DMS153 treated with DMSO at 0.1 percent for 48 hours (cell line): ENCODE measurements at regions not wholly inside any gene's neighbourhood (a gene's known extent, or its start where the extent isn't known, plus 50 kb on each side); places are given as distances from the start of the nearest gene placed in this dataset.

Experiments used
- DNase-seq: peaks from one replicate; lab custom pipeline; 2025; ENCODE audit not compliant: unreplicated experiment; lab: John Stamatoyannopoulos, UW

DNA sequence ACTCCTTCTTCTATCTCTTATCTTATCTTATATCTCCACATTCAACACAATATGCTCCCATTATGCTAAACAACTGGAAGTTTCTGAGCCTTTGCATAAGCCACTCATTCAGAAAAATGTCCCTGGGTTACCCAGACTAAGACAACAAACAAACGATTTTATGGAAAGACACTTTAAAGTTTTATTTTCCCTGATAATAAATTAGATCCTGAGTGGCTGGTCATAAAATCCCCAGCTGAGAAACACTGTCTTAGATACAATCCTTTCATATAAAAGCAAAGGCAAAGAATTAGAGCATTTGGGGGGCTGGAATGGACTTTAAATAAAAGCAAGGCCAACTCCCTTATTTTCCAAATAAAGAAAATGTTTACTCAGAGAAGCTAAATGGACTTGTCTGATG, 322.3 kb downstream of the GBE1 start:
- DNase-seq, result no peak

DNA sequence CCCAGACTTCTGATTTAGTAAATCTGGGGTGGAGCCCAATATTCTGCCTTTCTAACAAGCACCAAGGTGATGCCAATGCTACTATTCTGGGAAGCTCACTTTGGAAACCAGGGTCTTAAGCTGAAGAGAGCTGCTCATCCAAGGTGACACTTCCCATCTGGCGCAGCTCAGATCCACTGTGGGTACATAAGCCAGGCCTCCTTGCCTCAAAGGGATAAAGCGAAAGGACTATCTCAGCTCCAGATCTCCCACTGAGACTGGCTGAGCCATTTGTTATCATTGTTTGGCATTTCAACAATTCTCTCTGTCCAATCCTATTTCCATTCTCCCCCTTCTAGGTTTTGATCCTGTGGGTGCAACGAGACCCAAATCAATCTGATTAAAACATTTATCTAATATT, 323.8 kb downstream of the GBE1 start:
- DNase-seq, result no peak

GRCh38 chr3:81436182-81436581, 325.3 kb downstream of the GBE1 start:
- DNase-seq, result no peak

- no peak for DNase-seq
Observed at GRCh38 chr3:81435050-81435449, 326.4 kb downstream of the GBE1 start.

GRCh38 chr3:81434161-81434560, 327.3 kb downstream of the GBE1 start:
- DNase-seq, result no peak

DNA sequence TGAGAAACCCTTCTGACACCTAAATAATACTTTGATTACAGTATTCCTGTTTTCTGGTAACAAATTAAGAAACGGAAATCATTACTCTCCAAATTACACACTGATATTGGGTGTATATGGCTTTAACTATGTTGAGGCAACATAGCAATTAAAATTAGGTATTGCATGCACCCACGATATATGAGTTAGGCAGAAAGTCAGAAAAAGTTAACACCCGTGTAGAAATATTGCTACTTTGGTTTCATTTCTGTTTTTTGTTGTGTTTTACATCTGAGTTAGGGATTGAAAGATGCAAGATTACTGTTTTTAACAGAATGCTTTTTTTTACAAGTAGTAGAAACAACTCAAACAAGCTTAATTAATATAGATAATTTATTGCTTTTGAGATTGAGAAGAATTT, 327.8 kb downstream of the GBE1 start:
- DNase-seq, result no peak

GRCh38 chr3:81432456-81432855, 329.0 kb downstream of the GBE1 start:
- DNase-seq, result no peak

- DNase-seq, result no peak
Observed at GRCh38 chr3:81426826-81427577, 334.4 kb downstream of the GBE1 start.

DNA sequence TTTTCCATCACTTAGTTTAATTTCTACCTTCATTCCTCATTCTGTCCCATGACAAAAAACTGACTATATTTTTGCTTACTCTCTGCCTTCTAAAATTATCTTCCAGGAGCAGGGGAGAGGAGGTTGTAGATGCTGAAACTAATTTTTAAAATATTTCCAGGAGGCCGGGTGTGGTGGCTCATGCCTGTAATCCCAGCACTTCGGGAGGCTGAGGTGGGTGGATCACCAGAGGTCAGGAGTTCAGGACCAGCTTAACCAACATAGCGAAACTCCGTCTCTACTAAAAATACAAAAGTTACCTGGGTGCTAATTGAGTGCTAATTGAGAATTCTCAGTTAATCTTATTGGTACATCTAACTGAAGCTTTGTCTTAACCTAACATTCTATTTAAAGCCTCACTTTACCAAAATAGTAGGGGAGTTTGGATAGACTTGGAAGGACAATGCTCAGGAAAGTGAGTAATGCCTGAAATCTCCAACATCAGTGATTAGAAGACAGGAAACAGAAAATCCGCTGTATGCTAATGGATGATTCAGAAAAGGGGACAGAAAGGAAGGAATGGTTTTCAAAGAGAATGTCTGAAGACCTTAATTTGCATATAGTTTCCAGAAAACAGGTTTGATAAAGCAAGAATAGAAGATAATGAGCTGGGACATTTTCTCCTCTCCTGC, 336.1 kb downstream of the GBE1 start:
- no peak for DNase-seq

GRCh38 chr3:81419228-81419627, 342.2 kb downstream of the GBE1 start:
- no peak for DNase-seq

DNA sequence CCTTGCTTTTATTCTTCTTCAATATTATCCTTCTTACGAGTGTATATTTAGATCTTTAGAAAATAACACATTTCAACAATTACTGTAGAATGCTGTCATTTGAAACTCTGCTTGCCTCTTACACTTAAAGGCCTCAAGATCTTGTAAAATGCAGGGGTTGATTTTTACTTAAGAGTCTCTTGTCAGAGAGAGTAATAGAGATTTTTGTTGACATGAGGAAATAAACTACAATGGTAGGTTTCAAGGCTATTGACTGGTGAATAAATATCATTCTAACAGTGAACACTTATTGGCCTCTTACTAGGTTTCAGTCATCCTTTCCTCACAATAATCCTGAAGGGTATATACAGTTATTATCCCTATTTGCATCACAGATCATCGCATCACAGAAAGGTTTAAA, 344.6 kb downstream of the GBE1 start:
- DNase-seq, result no peak

- peak; percentile 2 for DNase-seq
Observed at GRCh38 chr3:81406318-81406717, 355.1 kb downstream of the GBE1 start.

DNA sequence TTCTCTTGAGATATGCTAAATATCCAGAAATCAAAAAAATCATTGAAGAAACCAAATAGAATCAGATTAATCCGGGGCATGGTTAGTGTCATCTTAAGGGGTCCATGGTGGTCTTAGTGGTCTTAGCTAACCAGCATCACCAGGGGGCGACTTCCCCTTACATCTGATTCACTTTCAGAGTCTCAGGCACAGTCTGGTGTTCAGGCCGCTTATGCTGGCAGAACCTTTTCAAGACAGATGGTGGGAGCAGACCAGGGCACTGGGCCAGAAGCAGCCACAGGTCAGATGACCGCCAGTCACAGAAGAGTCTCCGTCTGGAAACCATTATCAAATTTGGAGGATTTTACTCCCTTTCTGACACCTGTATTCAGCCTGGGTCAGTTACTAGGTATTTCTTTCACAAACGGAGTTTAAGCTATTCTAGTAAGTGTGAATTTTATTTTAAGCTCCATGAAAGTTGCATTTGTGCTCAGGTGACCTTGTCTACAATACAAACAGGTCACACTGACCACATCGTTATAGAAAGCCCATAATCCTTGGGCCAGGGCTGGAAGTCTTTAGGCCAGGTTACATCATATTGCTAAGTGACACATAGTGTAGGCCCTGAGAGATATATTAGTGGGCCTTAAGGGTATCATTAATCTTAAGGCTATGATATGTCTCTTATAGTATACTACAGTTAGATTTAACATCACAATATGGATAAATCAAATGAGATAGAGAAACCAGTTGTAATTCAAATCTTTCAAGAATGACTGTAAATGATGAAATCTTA, 365.5 kb downstream of the GBE1 start:
- DNase-seq, result no peak

DNA sequence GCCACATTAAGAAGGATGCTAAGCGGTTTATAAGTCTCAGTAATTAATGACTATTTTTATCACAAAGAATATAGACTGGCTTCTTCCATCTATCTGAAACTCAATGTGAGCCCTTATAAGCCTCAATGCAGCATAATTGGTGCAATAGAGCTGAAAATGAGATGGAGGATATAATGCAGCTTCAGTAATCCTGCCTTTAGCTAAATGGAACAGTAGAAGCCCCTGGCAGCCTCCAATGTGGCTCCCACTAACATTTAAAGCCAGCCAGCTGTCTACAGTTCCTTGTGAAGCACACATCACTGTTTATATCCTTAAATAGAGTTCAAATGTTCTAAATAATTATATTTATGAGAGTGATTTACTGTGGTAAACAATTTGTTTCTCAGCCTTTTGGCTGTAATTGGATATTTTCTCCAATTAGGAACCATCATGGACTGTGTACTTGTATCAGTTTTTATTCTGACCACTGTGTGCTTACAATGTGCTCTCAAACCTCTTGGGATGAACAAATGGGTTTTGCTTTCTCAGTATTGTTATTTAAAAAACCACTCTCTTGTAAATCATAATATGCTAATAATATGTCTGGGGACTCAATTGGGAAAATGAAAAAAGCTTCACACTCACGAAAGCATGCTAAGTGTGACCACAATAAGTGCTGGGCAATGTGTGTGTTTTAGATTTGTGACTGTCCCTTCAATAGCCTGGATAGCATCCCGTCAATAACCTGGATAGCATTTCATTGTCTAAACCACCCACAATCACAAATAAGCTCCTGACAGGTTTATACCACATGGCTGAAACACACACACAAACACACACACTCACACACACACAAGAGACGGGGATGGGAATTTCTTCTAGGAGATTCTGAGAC, 366.6 kb downstream of the GBE1 start:
- no peak for DNase-seq

DNA sequence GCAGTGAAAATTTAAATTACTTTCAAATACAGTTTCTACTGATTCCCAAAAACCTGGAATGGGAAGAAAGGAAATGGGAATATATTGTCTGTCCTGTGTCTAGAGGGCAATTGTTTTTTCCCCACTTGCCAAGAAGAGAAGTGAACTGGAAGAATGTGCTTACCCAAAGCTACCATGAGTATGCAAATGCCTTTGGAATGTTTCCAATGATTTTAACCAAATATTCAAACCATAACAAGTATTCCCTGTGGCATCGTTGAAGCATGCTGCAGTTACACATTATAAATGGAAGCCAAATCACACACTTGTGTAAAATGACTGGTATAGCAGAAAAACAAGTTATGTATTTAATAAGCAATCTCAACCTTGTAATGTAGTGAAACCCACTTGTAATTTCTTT, 368.2 kb downstream of the GBE1 start:
- DNase-seq, result no peak

DNA sequence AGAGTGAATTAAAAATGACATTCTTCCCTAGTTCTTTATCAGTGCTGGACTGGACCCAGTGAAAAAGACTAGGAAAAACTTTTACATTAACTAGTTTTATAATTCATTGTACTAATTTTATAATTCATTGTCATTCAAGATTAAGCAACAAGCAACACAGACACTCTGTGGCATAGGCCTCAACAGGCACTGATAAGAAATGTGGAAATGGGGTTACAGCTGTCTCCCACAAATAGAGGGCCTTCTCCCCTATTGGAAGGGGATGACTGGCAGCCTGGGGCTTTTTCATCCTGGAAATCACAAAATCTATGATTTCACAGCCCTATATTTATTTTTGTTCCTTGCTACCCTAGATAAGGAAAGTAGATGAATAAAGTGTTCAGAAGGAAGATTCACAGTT, 370.6 kb downstream of the GBE1 start:
- no peak for DNase-seq

- no peak for DNase-seq
Observed at GRCh38 chr3:81388191-81388590, 373.3 kb downstream of the GBE1 start.

DNA sequence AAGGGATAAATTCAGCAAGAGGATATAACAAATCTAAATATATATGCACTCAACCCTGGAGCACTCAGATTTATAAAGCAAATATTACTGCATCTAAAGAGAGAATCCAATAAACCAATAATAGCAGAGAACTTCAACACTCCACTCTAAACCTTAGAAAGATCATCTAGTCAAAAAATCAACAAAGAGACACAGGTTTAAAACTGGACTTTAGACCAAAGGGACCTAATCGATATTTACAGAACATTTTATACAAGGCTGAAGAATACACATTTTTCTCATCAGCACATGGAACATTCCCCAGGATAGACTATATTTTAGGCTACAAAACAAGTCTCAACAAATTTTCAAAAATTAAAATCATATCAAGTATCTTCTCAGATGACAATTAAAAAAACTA, 379.0 kb downstream of the GBE1 start:
- no peak for DNase-seq

DNA sequence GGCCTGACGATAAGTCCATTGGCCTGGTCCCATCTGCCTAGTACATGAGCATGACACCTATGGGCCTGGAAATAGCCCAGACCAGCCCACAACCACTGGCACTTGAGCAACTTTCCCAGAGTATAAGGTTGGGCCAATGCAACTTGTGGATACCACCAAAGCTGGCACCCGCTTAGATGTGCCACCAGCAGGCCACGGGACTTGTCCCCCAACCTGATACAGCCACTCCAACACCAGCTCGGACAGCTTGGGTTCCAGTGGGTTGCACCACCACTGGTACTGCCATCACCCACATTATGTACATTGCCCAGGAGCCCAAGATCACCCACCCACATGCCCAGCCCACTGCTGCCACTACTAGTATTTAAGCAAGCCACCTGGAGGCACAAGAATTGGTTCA, 381.2 kb downstream of the GBE1 start:
- no peak for DNase-seq

DNA sequence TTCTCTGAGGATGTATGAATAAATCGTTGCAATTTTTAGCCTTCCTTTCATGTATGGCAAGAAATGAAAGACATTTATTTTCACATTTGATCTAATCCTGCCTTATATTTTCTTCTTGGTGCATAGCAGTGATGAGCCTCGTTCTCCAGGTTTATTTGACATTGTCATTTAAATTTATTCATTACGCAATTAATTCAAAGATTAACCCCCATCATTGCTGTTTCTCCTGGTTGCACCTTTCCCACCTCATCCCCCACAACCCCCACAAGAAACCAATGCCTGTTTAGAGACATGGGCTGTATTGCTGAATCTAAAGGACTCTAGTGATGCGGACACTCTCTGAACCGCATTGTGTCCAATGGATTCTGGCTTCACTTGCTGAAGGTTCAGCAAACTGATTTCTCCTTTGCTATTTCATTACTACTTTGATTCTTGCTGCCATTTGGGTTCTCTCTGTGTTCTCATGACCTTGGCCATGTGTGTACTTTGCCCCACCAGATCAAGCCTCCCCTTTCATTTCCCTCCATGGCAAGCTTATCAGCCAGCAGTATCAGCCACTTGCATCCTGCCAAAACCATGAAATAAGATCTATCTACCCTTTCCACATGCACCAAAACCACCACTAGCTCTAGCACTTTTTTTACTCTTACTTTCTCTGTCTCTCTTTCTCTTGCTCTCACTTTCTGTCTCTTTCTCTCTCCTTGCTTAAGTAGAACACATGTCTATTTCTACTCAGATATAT, 382.7 kb downstream of the GBE1 start:
- no peak for DNase-seq
